ENCODE measurements at regions not wholly inside any gene's neighbourhood (a gene's known extent, or its start where the extent isn't known, plus 50 kb on each side); places are given as distances from the start of the nearest gene placed in this dataset.

GRCh38 chr6:166106076-166106686 lies 61.5 kb downstream of the TBXT start:
- no peak overlapping the region for H3K4me3 Mint-ChIP-seq
- H3K9me3 Mint-ChIP-seq: peaks cover 17% of the 10 kb centered on the region
- no peak overlapping the region for H3K27ac Mint-ChIP-seq
- DNase-seq: peak; percentile 89
- H3K4me1 Mint-ChIP-seq: no peaks in the 10 kb centered on the region
- peak; percentile 96 for TF ChIP-seq CTCF (IDR thresholded peaks at IDR 0.05)
- H3K27me3 Mint-ChIP-seq (ENCODE audit: low read depth, poor library complexity): peaks cover 17% of the 10 kb centered on the region
- H3K36me3 Mint-ChIP-seq (ENCODE audit: low read depth): peaks cover 8% of the 10 kb centered on the region

- H3K4me3 Mint-ChIP-seq: no peak overlapping the region
- H3K4me1 Mint-ChIP-seq: no peaks in the 10 kb centered on the region
- no peak for TF ChIP-seq CTCF (IDR thresholded peaks at IDR 0.05)
- peaks cover 24% of the 10 kb centered on the region for H3K9me3 Mint-ChIP-seq
- H3K27me3 Mint-ChIP-seq (ENCODE audit: low read depth, poor library complexity): peaks cover 17% of the 10 kb centered on the region
- no peak for DNase-seq
- no peak overlapping the region for H3K27ac Mint-ChIP-seq
- peaks cover 8% of the 10 kb centered on the region for H3K36me3 Mint-ChIP-seq (ENCODE audit: low read depth)
These were observed 62.1 kb downstream of the TBXT start for GRCh38 chr6:166105341-166106075.

- H3K27ac Mint-ChIP-seq: no peak overlapping the region
- H3K4me1 Mint-ChIP-seq: no peaks in the 10 kb centered on the region
- DNase-seq: no peak
- H3K4me3 Mint-ChIP-seq: no peak overlapping the region
- no peak for TF ChIP-seq CTCF (IDR thresholded peaks at IDR 0.05)
- peaks cover 24% of the 10 kb centered on the region for H3K9me3 Mint-ChIP-seq
- H3K36me3 Mint-ChIP-seq (ENCODE audit: low read depth): peaks cover 8% of the 10 kb centered on the region
- peaks cover 14% of the 10 kb centered on the region for H3K27me3 Mint-ChIP-seq (ENCODE audit: low read depth, poor library complexity)
These were observed 62.8 kb downstream of the TBXT start for GRCh38 chr6:166104872-166105271.

- Mint-ChIP-seq H3K4me1 (no peaks in the 10 kb centered on the region), H3K27me3 (ENCODE audit: low read depth, poor library complexity) (peaks cover 13% of the 10 kb centered on the region), H3K27ac (no peak overlapping the region), H3K36me3 (ENCODE audit: low read depth) (peaks cover 8% of the 10 kb centered on the region), H3K4me3 (no peak overlapping the region), H3K9me3 (peaks cover 24% of the 10 kb centered on the region)
- no peak for DNase-seq
- TF ChIP-seq CTCF (IDR thresholded peaks at IDR 0.05): no peak
These were observed 63.5 kb downstream of the TBXT start for GRCh38 chr6:166104107-166104506.

GRCh38 chr6:166101819-166102419 lies 65.7 kb downstream of the TBXT start:
- Mint-ChIP-seq H3K27me3 (ENCODE audit: low read depth, poor library complexity) (peaks cover 22% of the 10 kb centered on the region), H3K27ac (no peak overlapping the region), H3K36me3 (ENCODE audit: low read depth) (peaks cover 8% of the 10 kb centered on the region), H3K4me3 (no peak overlapping the region), H3K9me3 (peaks cover 24% of the 10 kb centered on the region), H3K4me1 (no peaks in the 10 kb centered on the region)
- no peak for DNase-seq
- no peak for TF ChIP-seq CTCF (IDR thresholded peaks at IDR 0.05)
